Natural killer cell treated with Interleukin-12 subunit alpha and Interleukin-12 subunit beta and Interleukin-15 and Interleukin-18, amount 100 ng/mL, for 72 hours (primary cell): ENCODE measurements at regions not wholly inside any gene's neighbourhood (a gene's known extent, or its start where the extent isn't known, plus 50 kb on each side); places are given as distances from the start of the nearest gene placed in this dataset.

Source experiments
- ATAC-seq, 2 donors: fragments of 150-1000 bp; cut with Tn5 transposase in 1 of 2; sonication (Bioruptor Pico), chemical (Tn5 transposase) in 1 of 2; 2 replicates each; pipeline ENCODE4 v1.10.0; 2021
- DNase-seq: peaks from one replicate; pipeline ENCODE4 v3.0.0; 2022; ENCODE audit warnings: low spot score
- H3K27ac Mint-ChIP-seq, 2 donors: 1 replicate in 1 of 2; 2 replicates in 1 of 2; pipeline ENCODE4 v1.8.0; 2022; ENCODE audit warnings: mixed read lengths in 2 of 2, mild to moderate bottlenecking in 1 of 2, moderate library complexity in 1 of 2
- H3K27me3 Mint-ChIP-seq, 2 donors: 1 replicate in 1 of 2; 2 replicates in 1 of 2; pipeline ENCODE4 v1.8.0; 2022; ENCODE audit warnings: mixed read lengths in 2 of 2
- H3K36me3 Mint-ChIP-seq: one replicate; pipeline ENCODE4 v1.8.0; 2022; ENCODE audit warnings: mixed read lengths
- H3K4me1 Mint-ChIP-seq, 2 donors: 1 replicate in 1 of 2; 2 replicates in 1 of 2; pipeline ENCODE4 v1.8.0; 2022; ENCODE audit warnings: low read depth in 2 of 2, mixed read lengths in 2 of 2, mild to moderate bottlenecking in 1 of 2
- H3K4me3 Mint-ChIP-seq: one replicate; pipeline ENCODE4 v1.8.0; 2022; ENCODE audit warnings: mixed read lengths
- H3K9me3 Mint-ChIP-seq: 2 replicates; pipeline ENCODE4 v1.8.0; 2022; ENCODE audit warnings: mixed read lengths

DNA sequence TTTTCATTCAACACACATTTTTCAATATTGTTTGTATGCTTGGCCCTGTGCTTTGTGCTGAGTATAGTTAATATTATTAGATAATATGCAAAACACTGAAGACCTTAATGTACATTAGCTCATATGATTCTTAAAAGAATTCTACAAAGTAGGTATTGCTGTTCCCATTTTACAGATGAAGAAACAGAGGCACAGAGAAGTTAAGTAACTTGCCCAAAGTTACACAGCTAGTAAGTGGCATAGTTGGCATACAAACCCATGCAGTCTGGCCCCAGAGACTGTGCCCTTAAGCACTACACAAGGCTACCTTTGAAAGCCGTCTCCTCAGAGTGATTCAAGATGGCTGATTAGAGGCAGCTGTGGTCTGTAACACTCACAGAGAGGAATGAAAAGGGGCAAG lies 293.4 kb upstream of the F9 start:
- Mint-ChIP-seq H3K9me3 (no peaks in the 10 kb centered on the region), H3K27ac (no peak overlapping the region), H3K36me3 (no peaks in the 10 kb centered on the region), H3K4me1 (no peaks in the 10 kb centered on the region), H3K27me3 (peaks cover 0 to 12% of the 10 kb centered on the region in 2 donors), H3K4me3 (no peak overlapping the region)
- ATAC-seq (no peak), DNase-seq (no peak)

DNA sequence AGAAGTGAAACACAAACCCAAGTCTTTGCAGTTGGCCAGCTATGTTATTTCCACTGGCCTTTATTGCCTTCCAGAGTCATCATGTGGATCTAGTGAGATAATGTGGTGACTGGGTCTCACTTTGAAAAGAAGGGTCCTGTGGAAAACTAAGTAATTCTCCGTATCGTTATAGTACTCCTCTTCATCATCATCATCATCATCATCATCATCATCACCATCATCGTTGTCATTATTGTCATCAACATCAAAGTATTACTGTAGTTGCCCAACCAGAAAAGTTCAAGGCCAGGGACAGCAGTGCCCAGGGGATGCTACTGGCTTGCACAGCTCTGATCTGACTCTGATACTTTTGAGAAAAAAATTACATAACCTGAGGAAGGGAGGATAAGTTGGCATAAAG lies 295.6 kb upstream of the F9 start:
- peaks cover 0 to 16% of the 10 kb centered on the region in 2 donors for H3K27me3 Mint-ChIP-seq
- no peaks in the 10 kb centered on the region for H3K36me3 Mint-ChIP-seq
- H3K27ac Mint-ChIP-seq = no peak overlapping the region
- no peak overlapping the region for H3K4me3 Mint-ChIP-seq
- no peaks in the 10 kb centered on the region for H3K4me1 Mint-ChIP-seq
- no peak for ATAC-seq
- DNase-seq = no peak
- no peaks in the 10 kb centered on the region for H3K9me3 Mint-ChIP-seq

DNA sequence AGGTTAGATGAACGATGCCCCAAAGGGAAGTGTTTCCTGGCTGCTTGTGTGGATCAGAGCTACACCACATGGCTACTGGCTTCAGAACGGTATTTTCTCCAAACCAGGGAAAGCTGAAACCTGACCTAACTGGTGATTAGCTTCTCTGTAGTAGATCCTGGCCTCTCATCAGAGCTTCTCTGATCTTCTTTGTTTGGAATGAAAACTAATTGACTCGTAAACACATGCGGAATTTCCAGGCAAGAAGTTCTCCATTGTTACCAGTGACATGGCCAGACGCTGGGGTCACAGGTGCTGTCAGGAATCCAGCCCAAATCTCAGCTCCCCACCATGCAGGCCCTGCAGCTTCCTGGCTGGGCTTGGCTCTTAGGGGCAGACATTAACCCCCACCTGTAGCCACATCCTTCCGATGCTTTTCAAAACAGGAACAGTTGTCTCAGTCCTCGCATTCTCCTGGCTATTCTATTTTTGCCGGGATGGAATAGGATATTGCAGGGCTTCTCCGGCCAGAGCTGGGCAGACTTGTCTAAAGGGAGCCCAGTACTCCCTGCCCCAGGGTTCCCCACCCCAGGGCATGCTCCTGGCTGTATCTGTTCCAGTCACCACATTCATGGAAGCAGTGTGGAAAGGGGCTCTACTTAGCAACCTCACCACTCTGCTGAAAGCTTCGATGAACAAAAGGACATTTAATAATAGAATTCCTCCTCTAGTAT lies 305.4 kb upstream of the F9 start:
- no peaks in the 10 kb centered on the region for H3K9me3 Mint-ChIP-seq
- H3K27me3 Mint-ChIP-seq = peaks cover 19 to 21% of the 10 kb centered on the region in 2 donors
- no peak overlapping the region for H3K27ac Mint-ChIP-seq
- no peaks in the 10 kb centered on the region for H3K4me1 Mint-ChIP-seq
- H3K4me3 Mint-ChIP-seq = no peak overlapping the region
- no peak for DNase-seq
- H3K36me3 Mint-ChIP-seq = no peaks in the 10 kb centered on the region
- no peak for ATAC-seq

DNA sequence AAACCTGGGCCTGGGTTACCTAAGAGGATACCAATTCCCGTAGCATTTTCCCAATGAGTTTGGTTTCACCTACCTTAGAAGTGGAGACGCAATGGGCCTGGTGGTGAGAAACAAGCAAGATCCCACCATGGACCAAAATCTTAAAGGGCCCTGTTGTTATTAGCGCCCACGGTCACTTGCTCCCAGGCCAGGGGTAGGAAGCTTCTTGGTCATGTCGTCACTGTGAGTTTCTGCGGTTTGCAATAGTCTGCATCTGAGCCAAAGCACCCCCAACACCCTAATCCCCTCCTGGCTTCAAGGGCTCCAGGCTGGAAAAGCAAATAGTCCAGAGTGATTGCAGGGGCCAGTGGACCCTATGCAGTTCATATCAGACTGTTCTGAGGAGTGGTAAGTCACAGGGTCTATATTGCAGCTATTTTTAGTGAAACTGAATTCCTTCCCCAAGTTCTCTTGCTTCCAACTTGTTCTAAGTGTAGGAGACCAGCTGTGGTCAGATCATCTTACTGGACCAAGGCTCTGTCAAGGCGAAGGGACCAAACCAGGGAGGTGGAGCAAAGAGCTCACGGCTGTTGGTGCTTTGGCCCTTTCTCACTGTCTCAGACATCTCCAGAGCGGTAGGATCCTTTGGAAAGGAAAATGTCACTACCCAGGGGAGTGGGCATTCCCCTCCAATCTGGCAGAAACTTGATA lies 307.9 kb upstream of the F9 start:
- H3K27me3 Mint-ChIP-seq = peaks cover 26 to 28% of the 10 kb centered on the region in 2 donors
- no peaks in the 10 kb centered on the region for H3K9me3 Mint-ChIP-seq
- DNase-seq = no peak
- H3K4me3 Mint-ChIP-seq = no peak overlapping the region
- ATAC-seq = no peak
- H3K27ac Mint-ChIP-seq = no peak overlapping the region
- H3K4me1 Mint-ChIP-seq = no peaks in the 10 kb centered on the region
- H3K36me3 Mint-ChIP-seq = no peaks in the 10 kb centered on the region

DNA sequence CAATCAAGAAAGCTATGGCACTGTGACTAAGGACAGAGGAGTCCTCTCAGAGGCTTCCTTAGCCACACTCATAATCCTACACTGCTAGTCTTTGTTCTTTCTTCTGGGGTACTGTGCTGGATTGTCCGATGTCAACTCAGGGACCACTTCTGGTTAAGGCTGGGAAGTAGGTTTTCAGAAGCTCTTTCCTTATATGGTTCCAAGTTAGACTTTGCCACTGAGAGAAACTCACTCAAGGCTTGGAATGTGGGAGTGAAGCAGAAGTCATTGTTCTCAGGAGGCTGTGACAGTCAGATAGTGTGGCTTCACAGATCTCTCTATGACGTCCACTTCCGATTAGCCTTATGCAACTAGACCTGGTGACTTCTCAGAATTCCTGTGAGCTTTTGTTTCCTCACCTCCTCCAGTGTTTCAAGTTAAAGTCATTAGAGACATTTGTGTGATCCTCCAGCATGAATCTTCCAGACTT lies 317.3 kb upstream of the F9 start:
- no peak overlapping the region for H3K27ac Mint-ChIP-seq
- H3K9me3 Mint-ChIP-seq = no peaks in the 10 kb centered on the region
- no peak for DNase-seq
- H3K27me3 Mint-ChIP-seq = peaks cover 22 to 25% of the 10 kb centered on the region in 2 donors
- no peak overlapping the region for H3K4me3 Mint-ChIP-seq
- no peaks in the 10 kb centered on the region for H3K36me3 Mint-ChIP-seq
- H3K4me1 Mint-ChIP-seq = no peaks in the 10 kb centered on the region
- ATAC-seq = no peak

DNA sequence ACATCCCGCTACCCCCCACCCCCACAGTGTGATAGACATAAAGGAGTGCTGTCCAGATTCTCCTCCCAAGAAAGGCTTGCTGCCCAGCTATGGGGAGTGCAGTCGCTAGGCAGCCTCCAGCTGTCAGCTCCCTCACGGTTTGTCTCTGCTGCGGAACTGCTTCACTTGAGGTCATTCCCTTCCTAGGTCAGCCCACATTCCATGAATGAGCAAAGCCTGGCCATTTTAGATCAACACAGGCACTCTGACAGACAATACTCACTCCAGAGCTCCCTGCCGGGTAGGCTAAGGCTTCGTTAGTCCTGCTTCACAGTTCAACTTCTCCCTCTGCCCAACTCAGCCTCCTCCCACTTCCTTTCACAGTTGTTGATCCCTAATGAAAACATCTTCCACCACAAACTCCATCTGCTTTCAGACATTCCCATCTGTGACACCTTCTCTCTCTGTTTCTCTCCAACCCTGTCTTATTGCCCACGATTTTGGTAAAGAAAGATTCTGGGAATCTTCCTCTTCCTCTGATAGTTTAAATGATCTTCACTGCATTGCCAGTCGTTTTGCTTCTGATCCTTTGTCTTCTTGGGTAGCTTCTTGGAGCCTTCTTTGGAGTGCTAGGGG lies 318.9 kb upstream of the F9 start:
- H3K9me3 Mint-ChIP-seq = no peaks in the 10 kb centered on the region
- peaks cover 22 to 31% of the 10 kb centered on the region in 2 donors for H3K27me3 Mint-ChIP-seq
- no peak for DNase-seq
- H3K4me3 Mint-ChIP-seq = no peak overlapping the region
- no peaks in the 10 kb centered on the region for H3K36me3 Mint-ChIP-seq
- H3K4me1 Mint-ChIP-seq = no peaks in the 10 kb centered on the region
- H3K27ac Mint-ChIP-seq = no peak overlapping the region
- peak in 1 of 2 donors; percentile 43 for ATAC-seq

DNA sequence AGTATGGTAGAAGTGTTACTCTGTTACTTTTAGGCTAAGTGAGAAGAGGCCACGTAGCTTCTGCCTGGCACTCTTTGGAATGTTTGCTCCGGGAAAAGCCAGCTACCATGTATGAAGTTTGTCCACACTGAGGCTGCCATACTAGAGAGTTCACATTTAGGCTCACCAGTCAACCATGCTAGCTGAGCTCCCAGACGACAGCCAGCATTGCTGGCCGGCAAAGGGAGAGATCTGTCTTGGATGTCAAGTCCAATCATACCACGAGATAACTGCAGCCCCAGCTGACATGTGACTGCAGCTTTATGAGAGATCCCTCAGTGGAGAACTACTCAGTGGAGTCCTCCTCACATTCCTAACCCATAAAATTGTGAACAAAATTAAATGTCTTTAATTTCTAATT lies 321.2 kb upstream of the F9 start:
- no peak for DNase-seq
- H3K27ac Mint-ChIP-seq = no peak overlapping the region
- no peaks in the 10 kb centered on the region for H3K36me3 Mint-ChIP-seq
- H3K9me3 Mint-ChIP-seq = no peaks in the 10 kb centered on the region
- peaks cover 4 to 6% of the 10 kb centered on the region in 2 donors for H3K4me1 Mint-ChIP-seq
- no peak for ATAC-seq
- H3K4me3 Mint-ChIP-seq = no peak overlapping the region
- peaks cover 30 to 39% of the 10 kb centered on the region in 2 donors for H3K27me3 Mint-ChIP-seq

DNA sequence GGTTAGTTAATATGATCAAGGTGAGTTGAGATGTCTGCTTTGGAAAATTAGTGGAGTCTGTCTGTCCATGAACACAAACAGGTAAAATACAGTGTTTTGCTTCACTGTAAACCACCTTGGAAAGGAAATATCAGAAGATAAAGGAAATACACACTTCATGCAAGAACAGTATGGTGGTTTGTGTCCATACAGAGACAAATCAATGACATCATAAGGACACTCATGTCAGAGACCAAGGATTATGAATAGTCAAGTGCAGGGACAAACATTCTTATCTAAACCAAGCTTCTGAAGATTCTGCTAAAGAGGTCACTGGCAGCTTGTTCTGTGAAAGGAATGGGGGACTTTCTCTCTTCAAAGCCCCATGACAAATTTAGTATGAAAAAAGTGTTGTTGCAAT lies 322.9 kb upstream of the F9 start:
- H3K36me3 Mint-ChIP-seq = no peaks in the 10 kb centered on the region
- ATAC-seq (no peak), DNase-seq (no peak)
- H3K27me3 Mint-ChIP-seq = peaks cover 27 to 36% of the 10 kb centered on the region in 2 donors
- no peak overlapping the region for H3K4me3 Mint-ChIP-seq
- H3K27ac Mint-ChIP-seq = no peak overlapping the region
- peaks cover 4 to 9% of the 10 kb centered on the region in 2 donors for H3K4me1 Mint-ChIP-seq
- H3K9me3 Mint-ChIP-seq = no peaks in the 10 kb centered on the region

DNA sequence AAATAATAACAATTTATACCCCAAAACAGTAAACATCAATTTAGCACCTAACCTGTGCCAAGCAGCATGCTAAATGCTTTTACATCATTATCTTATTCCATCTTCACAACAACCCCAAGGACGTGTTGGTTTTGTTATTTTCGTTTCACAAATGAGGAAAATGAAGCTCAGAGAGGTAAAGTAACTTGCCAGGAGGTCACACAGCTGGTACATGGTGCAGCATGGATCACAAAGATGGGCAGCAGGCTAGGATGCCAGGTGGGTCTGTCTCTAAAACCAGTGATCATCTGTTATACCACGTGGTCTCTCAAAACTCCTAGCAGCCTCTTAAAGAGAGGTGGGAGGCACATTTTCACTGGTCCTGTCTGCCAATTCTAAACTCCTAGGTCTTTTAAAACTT lies 323.6 kb upstream of the F9 start:
- no peaks in the 10 kb centered on the region for H3K36me3 Mint-ChIP-seq
- H3K4me3 Mint-ChIP-seq = no peak overlapping the region
- no peak for ATAC-seq
- peaks cover 26 to 35% of the 10 kb centered on the region in 2 donors for H3K27me3 Mint-ChIP-seq
- DNase-seq = no peak
- H3K4me1 Mint-ChIP-seq = peaks cover 4 to 9% of the 10 kb centered on the region in 2 donors
- H3K27ac Mint-ChIP-seq = no peak overlapping the region
- no peaks in the 10 kb centered on the region for H3K9me3 Mint-ChIP-seq

DNA sequence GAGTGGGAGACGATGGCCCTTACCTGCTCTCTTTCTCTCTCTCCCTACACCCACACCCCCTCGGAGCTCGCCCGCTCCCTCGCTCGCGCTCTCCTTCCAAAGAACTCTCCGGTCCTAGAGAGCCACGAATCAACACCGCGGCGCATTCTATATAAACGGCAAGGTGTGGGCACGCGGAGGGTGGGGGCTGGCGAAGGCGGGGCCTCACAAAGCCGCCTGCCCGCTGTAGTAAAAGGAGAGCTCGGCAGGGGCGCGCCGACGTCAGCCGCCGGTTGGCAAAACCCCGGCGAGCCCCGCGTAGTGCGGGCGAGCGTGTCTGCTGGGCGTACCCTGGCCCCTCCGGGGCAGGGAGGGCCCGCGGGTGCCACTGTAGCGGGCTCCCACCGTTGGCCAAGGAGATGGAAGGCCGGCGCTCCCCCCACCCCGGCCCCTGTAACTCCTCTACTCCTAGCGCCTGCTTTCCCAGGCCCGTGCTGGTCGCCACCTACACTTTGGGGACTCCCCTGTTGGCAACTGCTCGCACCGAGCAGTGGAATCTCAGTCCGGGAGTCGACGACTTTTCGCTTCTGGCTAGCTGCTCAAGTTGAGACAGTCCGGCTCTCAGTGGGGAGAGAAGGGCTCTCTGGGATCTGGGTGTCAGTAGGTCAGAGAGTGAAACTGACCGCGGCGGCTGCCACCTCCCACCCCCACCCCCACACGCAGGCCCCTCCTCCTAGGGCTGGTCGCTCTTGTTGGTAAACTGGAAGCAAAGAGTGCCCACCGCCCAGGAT lies 325.5 kb upstream of the F9 start:
- peak in 1 of 2 donors; percentile 41 for ATAC-seq
- peak overlapping the region; percentile 74 for H3K4me3 Mint-ChIP-seq
- peaks cover 4 to 9% of the 10 kb centered on the region in 2 donors for H3K4me1 Mint-ChIP-seq
- no peak for DNase-seq
- H3K9me3 Mint-ChIP-seq = no peaks in the 10 kb centered on the region
- H3K27me3 Mint-ChIP-seq = peaks cover 24 to 31% of the 10 kb centered on the region in 2 donors
- no peaks in the 10 kb centered on the region for H3K36me3 Mint-ChIP-seq
- H3K27ac Mint-ChIP-seq = no peak overlapping the region

DNA sequence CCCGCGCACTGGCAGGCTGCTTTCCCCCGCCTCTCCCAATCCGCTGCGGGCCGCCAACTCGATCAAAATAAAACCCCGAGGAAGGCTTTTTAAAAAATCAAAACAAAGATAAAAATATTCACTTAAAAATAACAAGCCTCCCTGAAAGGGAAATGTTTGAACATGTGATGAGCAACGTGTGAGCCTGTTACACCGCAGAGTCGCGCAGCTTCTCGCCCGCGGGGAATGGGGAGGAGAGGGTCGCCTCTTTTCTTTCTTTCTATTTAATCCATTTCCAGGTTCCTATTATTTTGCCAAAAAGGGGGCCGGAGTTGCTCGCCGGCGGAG lies 326.0 kb upstream of the F9 start:
- no peaks in the 10 kb centered on the region for H3K9me3 Mint-ChIP-seq
- H3K4me3 Mint-ChIP-seq = peak overlapping the region; percentile 74
- H3K27me3 Mint-ChIP-seq = peaks cover 29 to 36% of the 10 kb centered on the region in 2 donors
- no peak for DNase-seq
- ATAC-seq = no peak
- no peak overlapping the region for H3K27ac Mint-ChIP-seq
- peaks cover 4 to 9% of the 10 kb centered on the region in 2 donors for H3K4me1 Mint-ChIP-seq
- H3K36me3 Mint-ChIP-seq = no peaks in the 10 kb centered on the region

DNA sequence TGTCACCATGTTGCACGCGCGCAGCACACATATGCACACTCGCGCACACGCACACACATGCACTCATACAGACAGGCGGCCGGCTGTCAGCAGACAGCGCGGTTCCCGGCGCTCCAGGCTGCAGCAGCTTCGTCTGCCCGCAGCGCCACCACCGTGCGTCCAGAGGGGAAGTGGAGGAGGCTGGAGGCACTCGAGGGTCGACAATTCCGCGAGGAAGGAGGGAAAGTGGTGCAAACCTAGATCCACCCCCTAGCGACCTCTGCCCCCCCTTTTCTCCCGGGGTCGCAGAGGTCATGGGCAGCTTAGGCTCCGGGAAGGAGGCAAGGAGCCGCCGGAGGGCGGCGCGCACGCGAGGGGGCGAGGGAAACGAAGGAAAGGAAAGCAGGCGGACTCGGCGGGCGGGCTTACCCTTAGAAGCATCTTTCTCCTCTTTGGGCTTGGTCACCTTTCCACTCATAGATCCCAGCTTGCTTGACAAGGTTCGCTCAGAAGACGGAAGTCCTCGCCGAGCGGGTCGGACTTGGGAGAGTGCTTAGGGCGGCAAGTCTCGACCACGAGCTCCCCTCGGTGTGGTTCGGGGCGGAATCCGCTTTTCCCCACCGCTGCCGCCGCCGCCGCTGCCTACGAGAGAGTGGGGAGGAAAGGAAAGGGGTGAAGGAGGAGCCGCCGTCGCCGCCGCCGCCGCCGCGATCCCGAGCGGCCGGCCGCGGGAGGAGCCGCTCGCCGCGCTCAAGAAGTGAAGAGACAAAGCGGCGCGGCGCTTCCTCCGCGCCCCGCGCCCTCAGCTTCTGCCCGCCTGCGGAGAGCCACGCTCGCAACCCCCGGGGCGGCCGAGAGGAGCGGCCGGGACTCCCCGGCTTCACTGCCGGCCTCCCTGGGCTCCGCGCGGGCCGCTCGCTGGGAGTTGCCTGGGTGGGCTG lies 326.6 kb upstream of the F9 start:
- Mint-ChIP-seq H3K27me3 (peaks cover 33 to 38% of the 10 kb centered on the region in 2 donors), H3K9me3 (no peaks in the 10 kb centered on the region), H3K36me3 (no peaks in the 10 kb centered on the region), H3K4me1 (peaks cover 4 to 9% of the 10 kb centered on the region in 2 donors), H3K4me3 (peak overlapping the region; percentile 74), H3K27ac (no peak overlapping the region)
- ATAC-seq (peak in 1 of 2 donors; percentile 44), DNase-seq (no peak)
